A673 (cell line): ENCODE measurements at regions not wholly inside any gene's neighbourhood (a gene's known extent, or its start where the extent isn't known, plus 50 kb on each side); places are given as distances from the start of the nearest gene placed in this dataset.
"Not testable (repeated sequence)": the region's sequence is repeated elsewhere in the genome, so short reads cannot be mapped to it uniquely, and the experiment has no call there.

Experiments
- BruUV-seq: library from RNA; stranded (reverse); fragments of 400-500 nt; replicated peaks from 2 replicates; lab custom pipeline; 2021; lab: Mats Ljungman, UMichigan
- CTCF ChIA-PET: fragments of 300-600 bp; sonication (Branson Sonifier 250); formaldehyde crosslinking; loops from one replicate; lab custom pipeline; 2022; ENCODE audit warnings: antibody characterized with exemption; lab: Charles Lee
- POLR2A ChIA-PET: fragments of 300-600 bp; sonication (Branson Sonifier 250); formaldehyde crosslinking; loops from one replicate; lab custom pipeline; 2022; ENCODE audit warnings: antibody characterized with exemption; ENCODE audit not compliant: low non-redundant PET; lab: Charles Lee
- DNase-seq: peaks from one replicate; pipeline ENCODE4 v3.0.0-alpha.2; 2015; ENCODE audit warnings: low spot score
- H3K27ac ChIP-seq: fragments of 200-600 bp; sonication (generic); 2 replicates; pipeline ENCODE4 v1.5.1; 2016; ENCODE audit warnings: mixed run types, low read depth, mild to moderate bottlenecking, mixed read lengths, antibody characterized with exemption, low read length; ENCODE audit not compliant: poor library complexity, severe bottlenecking
- H3K27me3 ChIP-seq: fragments of 200-600 bp; sonication (generic); replicated peaks from 2 replicates; pipeline ENCODE4 v1.6.1; 2017; ENCODE audit warnings: mixed run types, low read depth, mild to moderate bottlenecking, mixed read lengths, antibody characterized with exemption, low read length; ENCODE audit not compliant: insufficient read depth, poor library complexity
- H3K36me3 ChIP-seq: fragments of 200-600 bp; sonication (generic); 2 replicates; pipeline ENCODE4 v1.6.1; 2016; ENCODE audit warnings: mixed run types, mild to moderate bottlenecking, mixed read lengths, antibody characterized with exemption, low read length; ENCODE audit not compliant: insufficient read depth, poor library complexity, severe bottlenecking
- H3K4me1 ChIP-seq: fragments of 200-600 bp; sonication (generic); 2 replicates; pipeline ENCODE4 v1.6.1; 2017; ENCODE audit warnings: mixed run types, mild to moderate bottlenecking, mixed read lengths, antibody characterized with exemption, low read length; ENCODE audit not compliant: insufficient read depth, poor library complexity, severe bottlenecking
- H3K4me3 ChIP-seq: fragments of 200-600 bp; sonication (generic); 2 replicates; pipeline ENCODE4 v1.5.1; 2016; ENCODE audit warnings: low read depth, mixed run types, mild to moderate bottlenecking, mixed read lengths, low read length; ENCODE audit not compliant: poor library complexity, severe bottlenecking
- H3K9me3 ChIP-seq: fragments of 200-600 bp; sonication (generic); 2 replicates; pipeline ENCODE4 v1.6.1; 2016; ENCODE audit warnings: mixed run types, low read depth, mild to moderate bottlenecking, mixed read lengths, antibody characterized with exemption, low read length; ENCODE audit not compliant: poor library complexity, severe bottlenecking
- EZH2 ChIP-seq: fragments of 200-600 bp; sonication (generic); IDR thresholded peaks from 2 replicates; pipeline ENCODE4 v1.6.1; 2017; ENCODE audit warnings: borderline replicate concordance, low read depth, mild to moderate bottlenecking, mixed read lengths, antibody characterized with exemption, low read length; ENCODE audit not compliant: poor library complexity, severe bottlenecking
- intact Hi-C: fragments of 100-400 bp; cut with micrococcal nuclease; formaldehyde crosslinking; loops from one replicate; pipeline ENCODE4 v1.10.0; 2022; ENCODE audit not compliant: unreplicated experiment
- TF ChIP-seq, protein P1 (sequence below): fragments of 300-800, 200-600 bp; sonication (generic); conservative IDR thresholded peaks from 2 replicates; pipeline ENCODE4 v1.5.1; 2017; ENCODE audit warnings: low read depth, mild to moderate bottlenecking, antibody characterized with exemption, low read length, moderate library complexity, mixed read lengths

DNA sequence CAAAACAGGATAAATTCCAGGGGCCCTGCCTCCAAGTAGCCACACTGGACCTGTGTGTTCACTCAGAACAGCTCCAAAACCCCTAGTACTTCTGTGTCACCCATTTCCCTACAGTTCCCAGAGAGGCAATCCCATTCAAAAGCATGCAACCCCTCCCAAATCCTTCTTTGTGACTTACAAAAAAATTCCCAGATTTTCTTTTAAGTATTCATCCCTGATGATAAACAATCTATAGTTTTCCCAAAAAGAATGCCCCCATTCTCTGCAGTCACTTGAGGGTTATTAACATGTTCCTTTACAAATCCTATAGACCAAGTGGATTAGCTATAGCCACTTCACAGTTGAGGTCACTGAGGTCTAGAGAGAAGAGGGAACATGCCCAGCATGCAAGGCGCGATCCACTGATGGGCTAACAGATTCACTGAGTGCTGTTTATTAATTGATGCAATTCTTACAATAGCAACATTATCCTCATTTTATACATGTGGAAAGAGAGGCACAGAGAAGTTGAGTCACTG is 85.4 kb downstream of the MYL12B start:
- Histone ChIP-seq H3K4me1 (peaks cover 11% of the 10 kb centered on the region), H3K27ac (no peak overlapping the region), H3K4me3 (no peak overlapping the region), H3K36me3 (no peaks in the 10 kb centered on the region), H3K27me3 (no peaks in the 10 kb centered on the region), H3K9me3 (no peaks in the 10 kb centered on the region)
- CTCF ChIA-PET, result interaction anchor here (0.5 kb wide), 1 partner anchor 40 kb away, joined by 3 read pairs; no protein-coding TSS in a partner anchor
- intact Hi-C loops, result no loop called here
- no peak for DNase-seq
- BruUV-seq, result no TSS peak
- POLR2A ChIA-PET, result no interaction called here
- TF ChIP-seq EZH2, result no peak
- TF ChIP-seq, protein P1, sequence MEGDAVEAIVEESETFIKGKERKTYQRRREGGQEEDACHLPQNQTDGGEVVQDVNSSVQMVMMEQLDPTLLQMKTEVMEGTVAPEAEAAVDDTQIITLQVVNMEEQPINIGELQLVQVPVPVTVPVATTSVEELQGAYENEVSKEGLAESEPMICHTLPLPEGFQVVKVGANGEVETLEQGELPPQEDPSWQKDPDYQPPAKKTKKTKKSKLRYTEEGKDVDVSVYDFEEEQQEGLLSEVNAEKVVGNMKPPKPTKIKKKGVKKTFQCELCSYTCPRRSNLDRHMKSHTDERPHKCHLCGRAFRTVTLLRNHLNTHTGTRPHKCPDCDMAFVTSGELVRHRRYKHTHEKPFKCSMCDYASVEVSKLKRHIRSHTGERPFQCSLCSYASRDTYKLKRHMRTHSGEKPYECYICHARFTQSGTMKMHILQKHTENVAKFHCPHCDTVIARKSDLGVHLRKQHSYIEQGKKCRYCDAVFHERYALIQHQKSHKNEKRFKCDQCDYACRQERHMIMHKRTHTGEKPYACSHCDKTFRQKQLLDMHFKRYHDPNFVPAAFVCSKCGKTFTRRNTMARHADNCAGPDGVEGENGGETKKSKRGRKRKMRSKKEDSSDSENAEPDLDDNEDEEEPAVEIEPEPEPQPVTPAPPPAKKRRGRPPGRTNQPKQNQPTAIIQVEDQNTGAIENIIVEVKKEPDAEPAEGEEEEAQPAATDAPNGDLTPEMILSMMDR, result no peak

DNA sequence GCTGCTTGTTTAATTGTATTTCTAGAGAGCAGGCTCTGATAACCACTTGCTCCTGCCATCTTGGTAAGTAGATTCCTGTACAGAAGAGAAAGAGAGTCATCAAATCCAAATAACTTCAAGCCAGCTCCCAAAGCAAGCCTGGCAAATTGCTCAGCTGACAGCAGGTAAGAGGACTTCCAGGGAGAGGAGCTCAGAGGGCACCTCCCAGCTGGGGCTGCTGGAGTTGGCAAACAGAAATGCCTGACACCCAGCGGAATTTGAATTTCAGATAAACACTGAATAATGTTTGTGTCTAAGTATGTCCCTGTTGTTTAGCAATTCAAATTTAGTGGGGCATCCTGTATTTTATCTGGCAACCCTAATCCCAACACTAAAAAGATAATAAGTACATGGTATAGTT is 86.2 kb downstream of the MYL12B start:
- Histone ChIP-seq H3K27me3 (no peaks in the 10 kb centered on the region), H3K27ac (no peak overlapping the region), H3K36me3 (no peaks in the 10 kb centered on the region), H3K9me3 (no peaks in the 10 kb centered on the region), H3K4me3 (no peak overlapping the region), H3K4me1 (peaks cover 11% of the 10 kb centered on the region)
- no TSS peak for BruUV-seq
- intact Hi-C loops, result no loop called here
- no peak for DNase-seq
- TF ChIP-seq EZH2, result no peak
- TF ChIP-seq, protein P1, result no peak
- ChIA-PET POLR2A (no interaction called here), CTCF (no interaction called here)

DNA sequence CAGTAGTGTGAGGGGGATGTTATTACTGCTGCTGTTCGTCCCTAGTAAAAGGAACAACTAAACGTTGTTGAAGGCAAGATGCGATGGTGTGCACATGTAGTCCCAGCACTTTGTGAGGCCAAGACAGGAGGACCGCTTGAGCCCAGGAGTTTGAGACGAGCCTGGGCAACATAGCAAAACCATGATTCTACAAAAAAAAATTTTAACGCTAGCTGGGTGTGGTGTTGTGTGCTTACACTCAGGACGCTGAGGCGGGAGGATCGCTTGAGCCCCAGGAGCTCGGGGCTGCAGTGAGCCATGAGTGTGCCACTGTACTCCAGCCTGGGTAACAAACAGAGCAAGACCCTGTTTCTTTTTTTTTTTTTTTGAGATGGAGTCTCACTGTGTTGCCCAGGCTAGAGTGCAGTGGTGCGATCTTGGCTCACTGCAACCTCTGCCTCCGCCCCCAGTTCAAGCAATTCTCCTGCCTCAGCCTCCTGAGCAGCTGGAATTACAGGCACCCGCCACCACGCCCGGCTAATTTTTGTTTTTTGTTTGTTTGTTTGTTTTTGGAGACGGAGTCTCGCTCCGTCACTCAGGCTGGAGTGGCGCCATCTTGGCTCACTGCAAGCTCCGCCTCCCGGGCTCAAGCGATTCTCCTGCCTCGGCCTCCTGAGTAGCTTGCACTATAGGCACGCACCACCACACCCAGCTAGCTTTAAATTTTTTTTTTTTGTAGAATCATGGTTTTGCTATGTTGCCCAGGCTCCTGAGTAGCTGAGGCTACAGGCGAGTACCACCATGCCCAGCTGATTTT is 87.3 kb downstream of the MYL12B start:
- H3K4me3 ChIP-seq, H3K36me3 ChIP-seq, DNase-seq, intact Hi-C loops, H3K27ac ChIP-seq, H3K27me3 ChIP-seq, BruUV-seq, H3K9me3 ChIP-seq, CTCF ChIA-PET, POLR2A ChIA-PET: not testable (repeated sequence)
- peaks cover 11% of the 10 kb centered on the region for H3K4me1 ChIP-seq
